Fibroblast of lung (primary cell): ENCODE measurements at regions not wholly inside any gene's neighbourhood (a gene's known extent, or its start where the extent isn't known, plus 50 kb on each side); places are given as distances from the start of the nearest gene placed in this dataset.

Experiments
- CTCF ChIP-seq, 2 donors: IDR thresholded peaks in 1 of 2; conservative IDR thresholded peaks in 1 of 2; 1 replicate in 1 of 2; 2 replicates in 1 of 2; pipeline ENCODE4 v1.5.1; 2011 to 2012; ENCODE audit warnings: low read length in 2 of 2, control low read depth in 1 of 2, inconsistent platforms in 1 of 2, low read depth in 1 of 2, mild to moderate bottlenecking in 1 of 2
- EZH2 ChIP-seq: IDR thresholded peaks from 2 replicates; pipeline ENCODE4 v1.5.1; 2012; ENCODE audit warnings: low read length, control low read depth, mild to moderate bottlenecking; ENCODE audit errors: missing control alignments

- TF ChIP-seq CTCF (conservative IDR thresholded peaks at IDR 0.05 in 1 of 2, IDR thresholded peaks at IDR 0.05 in 1 of 2; ENCODE audit: low read depth in 1 of 2, low read length in 2 of 2) (no peak), EZH2 (no peak)
These were observed 274.7 kb downstream of the GLUD2 start for GRCh38 chrX:121322159-121322558.
